ENCODE measurements at regions not wholly inside any gene's neighbourhood (a gene's known extent, or its start where the extent isn't known, plus 50 kb on each side); places are given as distances from the start of the nearest gene placed in this dataset.

GRCh38 chr9:119827126-119827525, 457.9 kb upstream of the BRINP1 start:
- no peaks in the 10 kb centered on the region for H3K36me3 ChIP-seq (ENCODE audit: insufficient read depth, low read length)
- no peak overlapping the region for H3K27ac ChIP-seq (ENCODE audit: low read depth, low read length, poor library complexity, severe bottlenecking)
- H3K9me3 ChIP-seq (ENCODE audit: low read length), result no peaks in the 10 kb centered on the region
- TF ChIP-seq CTCF (IDR thresholded peaks at IDR 0.05; ENCODE audit: low read length) (no peak), EZH2 (IDR thresholded peaks at IDR 0.05; ENCODE audit: borderline replicate concordance, low read length) (no peak)
- no peak overlapping the region for H3K4me3 ChIP-seq (ENCODE audit: low read depth, low read length, poor library complexity, severe bottlenecking)
- H3F3A ChIP-seq (ENCODE audit: insufficient read depth, low read length), result no peaks in the 10 kb centered on the region
- no peak overlapping the region for H3K9ac ChIP-seq (ENCODE audit: low read length)
- H3K79me2 ChIP-seq (ENCODE audit: insufficient read depth, low read length), result no peaks in the 10 kb centered on the region
- no peaks in the 10 kb centered on the region for H3K27me3 ChIP-seq (ENCODE audit: insufficient read depth, low read length)
- no peaks in the 10 kb centered on the region for H3K9me2 ChIP-seq (ENCODE audit: low read depth, low read length)
- no peak overlapping the region for H3K4me2 ChIP-seq (ENCODE audit: low read length)
- no peaks in the 10 kb centered on the region for H4K20me1 ChIP-seq (ENCODE audit: insufficient read depth, low read length)
- H2AFZ ChIP-seq (ENCODE audit: low read length), result no peak overlapping the region
- no peaks in the 10 kb centered on the region for H3K4me1 ChIP-seq (ENCODE audit: insufficient read depth, low read length, severe bottlenecking)

GRCh38 chr9:119818726-119819435, 449.6 kb upstream of the BRINP1 start:
- Histone ChIP-seq H4K20me1 (ENCODE audit: insufficient read depth, low read length) (no peaks in the 10 kb centered on the region), H3K4me1 (ENCODE audit: insufficient read depth, low read length, severe bottlenecking) (no peaks in the 10 kb centered on the region), H3K4me2 (ENCODE audit: low read length) (no peak overlapping the region), H2AFZ (ENCODE audit: low read length) (no peak overlapping the region), H3K79me2 (ENCODE audit: insufficient read depth, low read length) (no peaks in the 10 kb centered on the region), H3F3A (ENCODE audit: insufficient read depth, low read length) (no peaks in the 10 kb centered on the region), H3K9me2 (ENCODE audit: low read depth, low read length) (no peaks in the 10 kb centered on the region), H3K9me3 (ENCODE audit: low read length) (no peaks in the 10 kb centered on the region), H3K4me3 (ENCODE audit: low read depth, low read length, poor library complexity, severe bottlenecking) (no peak overlapping the region), H3K9ac (ENCODE audit: low read length) (no peak overlapping the region), H3K27ac (ENCODE audit: low read depth, low read length, poor library complexity, severe bottlenecking) (no peak overlapping the region), H3K36me3 (ENCODE audit: insufficient read depth, low read length) (no peaks in the 10 kb centered on the region), H3K27me3 (ENCODE audit: insufficient read depth, low read length) (no peaks in the 10 kb centered on the region)
- no peak for TF ChIP-seq CTCF (IDR thresholded peaks at IDR 0.05; ENCODE audit: low read length)
- no peak for TF ChIP-seq EZH2 (IDR thresholded peaks at IDR 0.05; ENCODE audit: borderline replicate concordance, low read length)

- H4K20me1 ChIP-seq (ENCODE audit: insufficient read depth, low read length), result no peaks in the 10 kb centered on the region
- H3K4me2 ChIP-seq (ENCODE audit: low read length), result no peak overlapping the region
- no peak overlapping the region for H3K27ac ChIP-seq (ENCODE audit: low read depth, low read length, poor library complexity, severe bottlenecking)
- H2AFZ ChIP-seq (ENCODE audit: low read length), result no peak overlapping the region
- no peaks in the 10 kb centered on the region for H3K9me2 ChIP-seq (ENCODE audit: low read depth, low read length)
- no peaks in the 10 kb centered on the region for H3F3A ChIP-seq (ENCODE audit: insufficient read depth, low read length)
- TF ChIP-seq EZH2 (IDR thresholded peaks at IDR 0.05; ENCODE audit: borderline replicate concordance, low read length), result no peak
- no peak for TF ChIP-seq CTCF (IDR thresholded peaks at IDR 0.05; ENCODE audit: low read length)
- no peaks in the 10 kb centered on the region for H3K36me3 ChIP-seq (ENCODE audit: insufficient read depth, low read length)
- no peaks in the 10 kb centered on the region for H3K4me1 ChIP-seq (ENCODE audit: insufficient read depth, low read length, severe bottlenecking)
- no peaks in the 10 kb centered on the region for H3K27me3 ChIP-seq (ENCODE audit: insufficient read depth, low read length)
- H3K9ac ChIP-seq (ENCODE audit: low read length), result no peak overlapping the region
- no peaks in the 10 kb centered on the region for H3K79me2 ChIP-seq (ENCODE audit: insufficient read depth, low read length)
- no peaks in the 10 kb centered on the region for H3K9me3 ChIP-seq (ENCODE audit: low read length)
- no peak overlapping the region for H3K4me3 ChIP-seq (ENCODE audit: low read depth, low read length, poor library complexity, severe bottlenecking)
Observed at GRCh38 chr9:119810645-119811429, 441.6 kb upstream of the BRINP1 start.

Data from OCI-LY1 (cell line).